HG02840 (cell line): ENCODE measurements at regions not wholly inside any gene's neighbourhood (a gene's known extent, or its start where the extent isn't known, plus 50 kb on each side); places are given as distances from the start of the nearest gene placed in this dataset.

Source experiments
- ATAC-seq: cut with Tn5 transposase; IDR thresholded peaks from one replicate; pipeline ENCODE4 v1.9.1; 2021; ENCODE audit warnings: mild to moderate bottlenecking, moderate library complexity, moderate number of reproducible peaks; ENCODE audit not compliant: unreplicated experiment, low FRiP score

GRCh38 chr1:195481293-195481692 lies 1126.9 kb downstream of the KCNT2 start:
- no peak for ATAC-seq

GRCh38 chr1:195475568-195475967 lies 1132.7 kb downstream of the KCNT2 start:
- ATAC-seq = no peak

GRCh38 chr1:195472291-195472690 lies 1135.9 kb downstream of the KCNT2 start:
- ATAC-seq = no peak

GRCh38 chr1:195466639-195467038 lies 1141.6 kb downstream of the KCNT2 start:
- no peak for ATAC-seq

- no peak for ATAC-seq
Measured at GRCh38 chr1:195462646-195463045, 1145.6 kb downstream of the KCNT2 start.

- no peak for ATAC-seq
Measured at GRCh38 chr1:195462152-195462551, 1146.1 kb downstream of the KCNT2 start.

GRCh38 chr1:195458365-195458764 lies 1149.9 kb downstream of the KCNT2 start:
- no peak for ATAC-seq

- ATAC-seq = no peak
Measured at GRCh38 chr1:195450794-195451193, 1157.4 kb downstream of the KCNT2 start.

GRCh38 chr1:195439661-195440060 lies 1168.6 kb downstream of the KCNT2 start:
- no peak for ATAC-seq

GRCh38 chr1:195434566-195435203 lies 1173.6 kb downstream of the KCNT2 start:
- ATAC-seq = no peak

GRCh38 chr1:195430826-195431225 lies 1177.4 kb downstream of the KCNT2 start:
- no peak for ATAC-seq

GRCh38 chr1:195428927-195429326 lies 1179.3 kb downstream of the KCNT2 start:
- ATAC-seq = no peak

GRCh38 chr1:195415584-195415983 lies 1192.7 kb downstream of the KCNT2 start:
- ATAC-seq = no peak

GRCh38 chr1:195394567-195394966 lies 1213.7 kb downstream of the KCNT2 start:
- ATAC-seq = no peak

- ATAC-seq = no peak
Measured at GRCh38 chr1:195376190-195376589, 1232.0 kb downstream of the KCNT2 start.

- ATAC-seq = no peak
Measured at GRCh38 chr1:195373856-195374255, 1234.4 kb downstream of the KCNT2 start.

GRCh38 chr1:195345149-195345548 lies 1263.1 kb downstream of the KCNT2 start:
- ATAC-seq = no peak

GRCh38 chr1:195337646-195338045 lies 1270.6 kb downstream of the KCNT2 start:
- ATAC-seq = no peak

GRCh38 chr1:195336812-195337211 lies 1271.4 kb downstream of the KCNT2 start:
- no peak for ATAC-seq

GRCh38 chr1:195335541-195335940 lies 1272.7 kb downstream of the KCNT2 start:
- no peak for ATAC-seq

GRCh38 chr1:195332102-195332501 lies 1276.1 kb downstream of the KCNT2 start:
- ATAC-seq = no peak

- ATAC-seq = no peak
Measured at GRCh38 chr1:195328681-195329080, 1279.6 kb downstream of the KCNT2 start.

- no peak for ATAC-seq
Measured at GRCh38 chr1:195328102-195328501, 1280.1 kb downstream of the KCNT2 start.
